ENCODE measurements at regions not wholly inside any gene's neighbourhood (a gene's known extent, or its start where the extent isn't known, plus 50 kb on each side); places are given as distances from the start of the nearest gene placed in this dataset.

GRCh38 chr1:56424744-56425493, 154.4 kb downstream of the PLPP3 start:
- no peak for TF ChIP-seq CTCF (IDR thresholded peaks at IDR 0.05)
- no peak for TF ChIP-seq POLR2A (IDR thresholded peaks at IDR 0.05)
